OCI-LY3 (cell line): ENCODE measurements at regions not wholly inside any gene's neighbourhood (a gene's known extent, or its start where the extent isn't known, plus 50 kb on each side); places are given as distances from the start of the nearest gene placed in this dataset.

Experiments used
- CTCF ChIP-seq: fragments of 200-600, 300-600 bp; sonication (generic); IDR thresholded peaks from 2 replicates; pipeline ENCODE4 v1.5.1; 2014; ENCODE audit warnings: antibody characterized with exemption, low read length, low read depth
- EZH2phosphoT487 ChIP-seq: fragments of 200-600 bp; shearing (Covaris generic); IDR thresholded peaks from 2 replicates; pipeline ENCODE4 v1.6.1; 2018; ENCODE audit warnings: antibody characterized with exemption, mixed run types, low read depth

DNA sequence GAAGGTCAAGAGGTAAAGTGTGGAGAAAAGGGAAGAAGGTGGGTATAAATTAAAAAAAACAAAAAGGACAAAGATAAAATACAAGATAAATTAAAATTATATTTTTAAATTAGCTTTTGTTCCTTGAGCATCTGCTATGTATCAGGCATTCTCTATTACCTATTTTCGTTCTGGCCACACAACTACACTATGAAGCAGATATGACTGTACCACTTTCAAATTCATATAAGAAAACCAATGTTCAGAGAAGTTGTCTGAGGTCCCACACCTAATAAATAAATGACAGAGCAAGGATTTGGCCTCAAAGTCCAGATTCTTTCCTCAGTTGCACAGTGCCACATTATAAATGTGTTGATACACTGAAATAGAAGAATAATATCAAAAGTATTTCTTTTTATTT, 103.8 kb upstream of the PCDH15 start:
- no peak for TF ChIP-seq CTCF
- TF ChIP-seq EZH2phosphoT487: no peak
